ENCODE measurements at regions not wholly inside any gene's neighbourhood (a gene's known extent, or its start where the extent isn't known, plus 50 kb on each side); places are given as distances from the start of the nearest gene placed in this dataset.

DNA sequence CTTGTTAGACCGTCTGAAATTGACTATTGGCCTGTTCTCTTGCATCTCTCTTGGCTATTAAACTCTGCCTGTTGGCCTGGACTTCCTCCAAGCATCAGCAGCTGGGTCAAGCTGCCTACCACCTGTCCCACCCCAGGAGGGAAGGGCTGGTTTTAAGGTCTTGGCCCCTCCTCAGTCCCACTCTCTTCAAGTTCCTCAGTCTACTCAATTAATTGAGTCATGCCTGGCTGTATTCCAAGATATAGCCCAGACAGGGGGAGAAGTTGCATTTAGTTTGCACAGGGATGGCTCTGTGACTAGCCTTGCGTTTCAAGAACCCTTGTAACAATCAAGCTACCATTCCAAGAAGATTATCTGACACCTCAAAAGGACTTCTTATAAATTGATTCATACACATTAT is 113.8 kb upstream of the GLI3 start (continued):
- no peak for TF ChIP-seq NRF1 (IDR thresholded peaks at IDR 0.05; ENCODE audit: low read depth, low read length)
- no peak for TF ChIP-seq CTBP2 (IDR thresholded peaks at IDR 0.05; ENCODE audit: borderline replicate concordance, insufficient read depth, insufficient read length, low read length)
- TF ChIP-seq YY1 (IDR thresholded peaks at IDR 0.05; ENCODE audit: low read depth, low read length) = no peak
- no peak for TF ChIP-seq TCF12 (IDR thresholded peaks at IDR 0.05; ENCODE audit: low read depth, low read length)
- TF ChIP-seq SP1 (IDR thresholded peaks at IDR 0.05; ENCODE audit: low read depth, low read length) = no peak
- TF ChIP-seq BACH1 (IDR thresholded peaks at IDR 0.05; ENCODE audit: low read length) = no peak
- TF ChIP-seq SIX5 (IDR thresholded peaks at IDR 0.05; ENCODE audit: low read depth, low read length) = no peak
- TF ChIP-seq CREB1 (IDR thresholded peaks at IDR 0.05) = no peak
- TF ChIP-seq ASH2L (IDR thresholded peaks at IDR 0.05; ENCODE audit: low read length) = no peak

All from H1 (cell line).